GM12873 (cell line): ENCODE measurements at regions not wholly inside any gene's neighbourhood (a gene's known extent, or its start where the extent isn't known, plus 50 kb on each side); places are given as distances from the start of the nearest gene placed in this dataset.

ENCODE experiments used
- CTCF ChIP-seq: IDR thresholded peaks from 2 replicates; pipeline ENCODE4 v1.5.1; 2012; ENCODE audit warnings: low read depth, mild to moderate bottlenecking, moderate library complexity, low read length, control low read depth; ENCODE audit not compliant: insufficient read depth; ENCODE audit errors: missing control alignments

DNA sequence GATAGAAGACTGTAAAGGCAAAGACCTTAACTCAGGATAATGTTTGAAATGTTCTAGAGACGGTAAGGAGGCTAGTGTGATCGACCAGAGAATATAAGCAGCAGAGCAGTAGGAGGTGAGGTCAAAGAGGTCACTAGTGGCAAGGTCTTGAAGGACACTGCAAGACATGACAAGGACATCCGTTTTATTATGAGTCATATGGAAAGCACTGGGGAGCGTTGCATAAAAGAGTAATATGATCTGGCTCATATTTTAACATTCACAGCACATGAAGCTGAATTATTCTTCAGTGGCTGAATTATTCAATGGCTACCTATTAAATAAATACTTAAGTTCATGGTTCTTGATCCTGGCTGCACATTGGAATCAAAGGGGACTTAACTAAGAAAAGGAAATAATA lies 123.7 kb downstream of the SOX9 start:
- TF ChIP-seq CTCF: no peak

- TF ChIP-seq CTCF: no peak
These were observed 124.1 kb downstream of the SOX9 start for GRCh38 chr17:72244956-72245355.

- no peak for TF ChIP-seq CTCF
These were observed 128.6 kb downstream of the SOX9 start for GRCh38 chr17:72249441-72249840.

- TF ChIP-seq CTCF: no peak
These were observed 129.4 kb downstream of the SOX9 start for GRCh38 chr17:72250206-72250605.

- no peak for TF ChIP-seq CTCF
These were observed 132.8 kb downstream of the SOX9 start for GRCh38 chr17:72253597-72253996.

DNA sequence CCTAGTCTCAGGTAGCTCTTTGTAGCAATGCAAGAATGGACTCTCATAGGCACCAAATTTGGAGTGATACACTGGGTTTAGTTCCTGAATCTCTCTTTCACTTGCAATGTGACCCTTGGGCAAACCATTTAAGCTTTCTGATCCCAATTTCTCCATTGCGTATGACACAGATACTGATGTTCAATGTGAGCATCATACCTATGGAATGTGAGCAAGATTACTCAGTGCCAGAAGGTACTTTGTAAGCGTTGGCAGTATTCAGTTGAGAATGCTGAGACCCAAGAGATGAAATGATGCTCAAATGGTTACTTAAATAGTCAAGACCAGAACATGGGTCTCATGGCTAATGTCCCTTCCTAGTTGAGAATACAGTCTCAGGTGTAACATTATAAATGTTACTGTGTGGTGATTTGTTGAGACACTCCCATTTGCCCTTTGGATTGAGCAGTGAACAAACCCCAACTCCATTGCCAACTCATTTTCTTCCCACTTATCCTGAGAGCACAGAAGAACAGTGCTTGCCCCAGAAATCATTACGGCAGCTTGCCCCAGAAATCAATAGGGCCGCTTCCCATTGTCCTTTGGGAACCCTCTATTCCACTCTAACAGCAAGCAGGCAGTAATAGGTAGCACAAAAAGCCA lies 134.1 kb downstream of the SOX9 start:
- TF ChIP-seq CTCF: no peak

GRCh38 chr17:72255481-72255880 lies 134.7 kb downstream of the SOX9 start:
- no peak for TF ChIP-seq CTCF
